AG10803 (cell line): ENCODE measurements at regions not wholly inside any gene's neighbourhood (a gene's known extent, or its start where the extent isn't known, plus 50 kb on each side); places are given as distances from the start of the nearest gene placed in this dataset.
A peak's percentile ranks its signal among the peaks of the same experiment; 100 is the strongest.

Experiments
- DNase-seq: peaks from one replicate; pipeline ENCODE4 v3.0.0; 2010; ENCODE audit warnings: low read depth
- H3K4me3 ChIP-seq: 2 replicates; pipeline ENCODE4 v1.5.1; 2011; ENCODE audit warnings: mild to moderate bottlenecking, low read length, control low read depth
- TF ChIP-seq, protein P1 (sequence below): conservative IDR thresholded peaks from 2 replicates; pipeline ENCODE4 v1.5.1; 2011; ENCODE audit warnings: mild to moderate bottlenecking, low read length, control low read depth, inconsistent platforms

DNA sequence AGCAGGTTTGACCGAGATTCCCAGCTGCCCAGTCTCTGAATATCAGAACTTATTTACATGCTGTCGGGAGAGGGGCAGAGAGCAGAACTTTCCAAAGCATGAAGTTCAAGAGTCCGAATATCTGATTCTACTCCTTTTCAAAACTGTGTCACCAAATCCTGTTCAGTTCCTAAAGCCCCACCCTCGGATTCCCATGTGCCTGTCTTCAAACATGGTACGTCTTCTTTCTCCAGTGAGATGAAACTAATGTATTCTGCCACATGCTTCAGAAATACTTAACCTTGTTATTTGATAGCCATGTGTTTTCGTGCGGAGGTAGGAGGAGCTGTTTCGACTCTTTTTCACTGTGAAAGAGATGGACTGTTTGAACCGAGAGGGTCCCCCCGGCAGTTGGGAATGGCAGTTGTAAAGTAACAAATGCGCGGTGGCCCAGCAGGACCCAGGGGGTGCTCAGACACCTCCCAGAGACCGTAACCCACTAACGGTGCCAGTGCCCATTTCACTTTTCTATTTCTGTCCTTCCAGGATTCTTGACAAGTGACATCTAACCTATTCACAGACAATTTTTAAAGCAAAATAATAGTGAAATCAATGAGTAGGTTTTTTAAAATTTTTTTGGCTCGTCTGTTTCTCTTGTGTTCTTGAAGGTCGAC is 67.2 kb downstream of the ZBTB18 start:
- DNase-seq, result no peak
- TF ChIP-seq, protein P1, sequence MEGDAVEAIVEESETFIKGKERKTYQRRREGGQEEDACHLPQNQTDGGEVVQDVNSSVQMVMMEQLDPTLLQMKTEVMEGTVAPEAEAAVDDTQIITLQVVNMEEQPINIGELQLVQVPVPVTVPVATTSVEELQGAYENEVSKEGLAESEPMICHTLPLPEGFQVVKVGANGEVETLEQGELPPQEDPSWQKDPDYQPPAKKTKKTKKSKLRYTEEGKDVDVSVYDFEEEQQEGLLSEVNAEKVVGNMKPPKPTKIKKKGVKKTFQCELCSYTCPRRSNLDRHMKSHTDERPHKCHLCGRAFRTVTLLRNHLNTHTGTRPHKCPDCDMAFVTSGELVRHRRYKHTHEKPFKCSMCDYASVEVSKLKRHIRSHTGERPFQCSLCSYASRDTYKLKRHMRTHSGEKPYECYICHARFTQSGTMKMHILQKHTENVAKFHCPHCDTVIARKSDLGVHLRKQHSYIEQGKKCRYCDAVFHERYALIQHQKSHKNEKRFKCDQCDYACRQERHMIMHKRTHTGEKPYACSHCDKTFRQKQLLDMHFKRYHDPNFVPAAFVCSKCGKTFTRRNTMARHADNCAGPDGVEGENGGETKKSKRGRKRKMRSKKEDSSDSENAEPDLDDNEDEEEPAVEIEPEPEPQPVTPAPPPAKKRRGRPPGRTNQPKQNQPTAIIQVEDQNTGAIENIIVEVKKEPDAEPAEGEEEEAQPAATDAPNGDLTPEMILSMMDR, result no peak
- no peak overlapping the region for H3K4me3 ChIP-seq

DNA sequence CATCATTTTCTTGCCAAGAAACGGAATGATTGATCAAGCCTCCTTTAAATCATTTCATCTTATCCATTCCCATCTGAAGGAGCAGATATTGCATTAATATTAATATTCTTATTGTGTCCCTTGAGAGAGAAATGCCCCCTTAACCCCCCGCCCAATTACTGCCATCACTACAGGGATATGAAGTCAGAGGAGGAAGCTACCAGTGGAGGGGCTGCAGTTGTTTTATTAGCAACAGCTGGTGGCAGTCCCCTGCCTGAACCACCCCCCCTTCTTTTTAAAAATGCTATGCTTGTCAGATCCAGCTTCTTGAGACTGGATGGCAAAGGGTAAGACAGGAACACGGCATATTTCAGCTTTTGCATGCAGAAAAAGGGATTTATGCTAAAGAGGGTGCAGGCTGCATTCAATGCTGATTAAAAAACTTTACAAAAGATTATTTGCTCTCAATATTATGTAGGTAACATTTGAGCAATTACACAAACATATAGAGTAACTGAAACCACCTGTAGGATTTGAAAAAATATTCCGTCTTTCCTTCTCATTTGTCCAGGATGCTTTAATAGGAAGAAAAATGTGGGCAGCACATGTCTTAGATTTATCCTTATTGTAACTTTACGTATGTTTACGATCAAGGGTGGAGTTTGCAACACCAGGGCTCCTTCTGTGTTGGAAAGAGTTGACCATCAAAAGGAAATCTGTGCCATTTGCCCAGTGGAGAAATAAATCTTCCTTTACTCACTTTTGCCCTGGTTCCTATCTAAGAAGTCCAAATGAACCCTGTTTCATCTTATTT is 77.7 kb downstream of the ZBTB18 start:
- no peak overlapping the region for H3K4me3 ChIP-seq

DNA sequence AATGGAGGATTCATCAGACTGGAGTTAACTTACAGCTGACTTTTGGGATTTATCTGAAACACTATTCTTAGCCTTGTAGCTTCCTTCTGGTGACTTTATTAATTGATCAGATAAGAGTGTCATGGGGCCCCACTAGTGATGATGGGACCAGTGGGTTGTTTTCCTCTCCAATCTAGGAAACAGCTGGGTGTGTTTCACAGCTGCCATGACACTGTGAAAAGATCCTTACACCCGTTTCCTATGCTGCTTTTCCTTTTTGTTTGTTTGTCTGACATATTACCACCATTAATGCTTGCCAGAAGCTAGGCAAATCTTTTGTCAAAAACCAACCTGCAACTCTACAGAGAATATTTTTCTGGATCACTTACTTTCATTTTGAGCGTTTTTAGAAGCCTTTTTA is 86.2 kb downstream of the ZBTB18 start:
- TF ChIP-seq, protein P1, result no peak
- no peak overlapping the region for H3K4me3 ChIP-seq
- DNase-seq, result no peak

More for the DNA sequence above, 77.7 kb downstream of the ZBTB18 start:
- no peak for DNase-seq
- TF ChIP-seq, protein P1, result no peak

DNA sequence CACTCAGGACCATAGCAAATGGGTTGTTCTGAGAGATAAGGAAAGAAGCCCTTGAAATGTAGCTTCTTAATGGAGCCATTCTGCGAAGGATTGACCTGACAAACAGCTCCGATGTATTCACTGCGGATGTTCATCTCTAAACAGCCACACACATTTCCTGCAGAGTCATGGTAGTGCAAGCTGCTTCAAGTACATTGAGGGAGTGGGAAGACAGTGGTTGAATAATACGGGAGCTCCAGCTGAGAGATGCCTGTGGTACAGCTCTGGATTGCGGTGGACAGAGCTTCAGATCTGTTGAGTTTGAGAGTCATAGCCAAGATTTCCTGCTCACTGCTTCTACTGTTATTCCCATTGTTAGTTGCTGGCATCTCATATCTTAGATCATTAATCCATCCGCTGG is 86.6 kb downstream of the ZBTB18 start:
- no peak overlapping the region for H3K4me3 ChIP-seq
- peak; percentile 48 for DNase-seq
- TF ChIP-seq, protein P1, result no peak

DNA sequence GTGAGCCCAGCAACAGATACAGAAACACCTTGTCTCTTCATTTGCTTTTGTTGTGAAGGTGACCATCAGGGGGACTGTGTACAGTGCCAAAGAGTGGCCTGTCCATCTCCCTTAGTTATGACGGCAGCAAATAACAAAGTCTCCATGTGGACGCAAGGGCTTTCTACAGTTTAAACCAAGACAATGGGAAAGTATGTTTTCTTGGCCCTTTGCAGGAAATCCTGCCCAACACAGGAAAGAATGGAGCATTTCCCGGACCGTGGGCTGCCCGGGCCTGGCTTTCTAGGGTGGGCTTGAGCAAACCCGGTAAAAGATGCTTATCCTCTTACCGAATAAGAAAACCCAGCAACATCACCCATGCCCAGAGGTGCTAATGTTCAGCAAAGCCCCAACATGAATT is 87.3 kb downstream of the ZBTB18 start:
- DNase-seq, result no peak
- H3K4me3 ChIP-seq, result no peak overlapping the region
- TF ChIP-seq, protein P1, result no peak

DNA sequence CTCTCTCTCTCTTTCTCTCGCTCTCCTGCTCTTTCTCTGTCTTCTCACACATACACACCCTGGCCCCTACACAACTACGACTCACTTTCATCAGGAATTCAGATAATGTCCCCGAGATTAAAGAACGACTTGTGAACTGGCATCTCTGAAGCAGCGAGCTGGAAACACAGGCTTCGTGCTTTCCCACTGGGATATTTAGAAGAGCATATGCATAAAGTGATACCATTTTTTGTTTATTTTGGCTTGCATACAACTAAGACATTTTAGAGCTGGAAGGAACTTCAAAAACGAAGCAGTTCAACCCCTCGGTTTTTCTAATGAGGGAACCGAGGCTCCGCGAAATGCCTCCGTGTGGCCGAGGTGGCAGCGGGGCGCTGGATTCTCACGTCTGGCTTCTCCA is 88.6 kb downstream of the ZBTB18 start:
- no peak overlapping the region for H3K4me3 ChIP-seq
- no peak for DNase-seq
- TF ChIP-seq, protein P1, result no peak

DNA sequence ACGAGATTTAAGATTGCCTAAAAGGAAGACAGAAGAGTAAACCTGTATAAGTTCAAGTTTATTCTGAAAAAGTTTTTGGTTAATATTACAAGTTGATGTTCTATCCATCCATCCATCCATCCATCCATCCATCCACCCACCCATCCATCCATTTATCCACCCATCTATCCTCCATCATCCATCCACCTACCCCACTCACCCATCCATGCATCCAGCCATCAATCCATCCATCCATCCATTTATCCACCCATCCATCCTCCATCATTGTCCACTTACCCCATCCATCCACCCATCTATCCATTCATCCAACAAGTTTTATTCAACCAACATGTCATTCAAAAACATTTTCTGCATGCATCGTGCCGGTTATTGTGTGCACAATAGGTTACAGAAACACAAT is 89.3 kb downstream of the ZBTB18 start:
- H3K4me3 ChIP-seq, result no peak overlapping the region
- TF ChIP-seq, protein P1, result no peak
- no peak for DNase-seq
